ENCODE measurements at regions not wholly inside any gene's neighbourhood (a gene's known extent, or its start where the extent isn't known, plus 50 kb on each side); places are given as distances from the start of the nearest gene placed in this dataset.

DNA sequence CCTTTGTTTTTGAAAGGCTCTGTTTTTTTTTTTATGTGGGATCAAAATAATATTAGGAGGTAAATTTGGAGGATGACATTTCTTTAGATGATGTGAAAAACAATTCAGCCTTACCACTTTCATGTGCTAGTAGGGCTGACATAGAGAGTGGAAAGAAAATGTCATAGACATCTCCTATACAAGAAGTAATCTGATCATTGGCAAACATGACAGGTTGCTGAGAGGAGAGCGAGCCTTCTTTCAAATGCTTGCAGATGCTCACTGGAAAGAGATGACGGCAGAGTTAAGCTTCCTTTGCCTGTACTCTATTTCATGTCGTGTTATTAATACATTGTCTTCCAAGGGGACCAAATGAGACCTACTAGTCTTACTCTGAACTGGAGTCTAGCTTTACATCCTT is 160.1 kb upstream of the DAP start:
- DNase-seq (ENCODE audit: extremely low read depth, low read depth), result no peak
- H3K4me3 ChIP-seq (replicated peaks; ENCODE audit: low read depth, low read length), result no peak overlapping the region
- TF ChIP-seq, protein P1, sequence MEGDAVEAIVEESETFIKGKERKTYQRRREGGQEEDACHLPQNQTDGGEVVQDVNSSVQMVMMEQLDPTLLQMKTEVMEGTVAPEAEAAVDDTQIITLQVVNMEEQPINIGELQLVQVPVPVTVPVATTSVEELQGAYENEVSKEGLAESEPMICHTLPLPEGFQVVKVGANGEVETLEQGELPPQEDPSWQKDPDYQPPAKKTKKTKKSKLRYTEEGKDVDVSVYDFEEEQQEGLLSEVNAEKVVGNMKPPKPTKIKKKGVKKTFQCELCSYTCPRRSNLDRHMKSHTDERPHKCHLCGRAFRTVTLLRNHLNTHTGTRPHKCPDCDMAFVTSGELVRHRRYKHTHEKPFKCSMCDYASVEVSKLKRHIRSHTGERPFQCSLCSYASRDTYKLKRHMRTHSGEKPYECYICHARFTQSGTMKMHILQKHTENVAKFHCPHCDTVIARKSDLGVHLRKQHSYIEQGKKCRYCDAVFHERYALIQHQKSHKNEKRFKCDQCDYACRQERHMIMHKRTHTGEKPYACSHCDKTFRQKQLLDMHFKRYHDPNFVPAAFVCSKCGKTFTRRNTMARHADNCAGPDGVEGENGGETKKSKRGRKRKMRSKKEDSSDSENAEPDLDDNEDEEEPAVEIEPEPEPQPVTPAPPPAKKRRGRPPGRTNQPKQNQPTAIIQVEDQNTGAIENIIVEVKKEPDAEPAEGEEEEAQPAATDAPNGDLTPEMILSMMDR (IDR thresholded peaks at IDR 0.05; ENCODE audit: low read depth, low read length, missing control alignments), result no peak

DNA sequence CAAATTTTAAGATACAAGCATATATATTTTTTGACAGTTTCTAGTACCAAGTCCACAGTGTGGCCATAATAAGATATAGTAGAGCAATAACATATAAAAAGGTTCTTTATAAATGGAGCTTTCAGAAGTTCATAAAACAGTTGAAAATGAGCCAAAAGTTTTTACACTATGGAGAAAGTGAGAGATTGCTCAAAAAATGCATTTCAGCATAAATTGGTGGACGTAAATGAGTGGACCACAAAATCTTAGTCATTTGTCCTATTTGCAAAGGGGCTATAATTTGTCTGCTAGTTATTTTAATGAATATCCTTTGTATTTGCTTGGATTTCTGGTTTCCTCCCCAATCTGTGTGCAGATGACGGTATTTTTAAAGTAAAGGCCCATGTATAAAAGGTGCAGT is 159.4 kb upstream of the DAP start:
- TF ChIP-seq, protein P1 (IDR thresholded peaks at IDR 0.05; ENCODE audit: low read depth, low read length, missing control alignments), result no peak
- no peak overlapping the region for H3K4me3 ChIP-seq (replicated peaks; ENCODE audit: low read depth, low read length)
- DNase-seq (ENCODE audit: extremely low read depth, low read depth), result no peak

DNA sequence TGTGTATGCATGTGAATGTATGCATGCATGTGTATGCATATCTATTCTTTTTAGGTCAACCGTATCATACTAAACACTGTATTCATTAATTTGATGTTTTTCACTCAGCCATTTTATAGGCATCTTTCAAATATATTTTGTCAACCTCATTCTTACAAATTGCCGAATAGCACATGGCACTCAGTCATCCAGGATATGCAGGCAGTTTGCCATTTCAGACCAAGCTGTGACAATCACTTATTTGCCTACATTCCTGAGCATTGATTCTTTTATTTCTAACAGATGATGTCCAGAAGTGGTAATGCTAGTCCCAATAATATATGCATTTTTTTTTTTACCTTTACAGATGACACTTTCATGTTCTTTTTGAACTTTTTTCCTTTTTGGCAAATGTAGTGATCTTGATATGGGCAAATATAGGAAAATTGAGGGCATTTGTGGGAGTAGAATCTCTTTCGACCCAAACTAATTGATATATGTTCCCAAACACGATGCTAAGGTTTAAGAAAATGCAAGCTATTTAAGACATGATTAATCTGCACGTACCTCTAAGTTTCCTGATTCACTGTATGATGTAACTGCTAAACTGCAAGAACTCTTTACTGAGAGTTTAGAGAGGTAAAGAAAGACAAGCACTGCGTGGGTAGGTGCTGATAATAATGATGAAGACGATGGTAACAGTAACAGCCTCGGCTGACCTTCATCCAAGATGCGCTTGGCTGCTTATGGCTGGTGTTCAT is 153.9 kb upstream of the DAP start:
- TF ChIP-seq, protein P1 (IDR thresholded peaks at IDR 0.05; ENCODE audit: low read depth, low read length, missing control alignments), result no peak
- H3K4me3 ChIP-seq (replicated peaks; ENCODE audit: low read depth, low read length), result no peak overlapping the region
- DNase-seq (ENCODE audit: extremely low read depth, low read depth), result no peak

DNA sequence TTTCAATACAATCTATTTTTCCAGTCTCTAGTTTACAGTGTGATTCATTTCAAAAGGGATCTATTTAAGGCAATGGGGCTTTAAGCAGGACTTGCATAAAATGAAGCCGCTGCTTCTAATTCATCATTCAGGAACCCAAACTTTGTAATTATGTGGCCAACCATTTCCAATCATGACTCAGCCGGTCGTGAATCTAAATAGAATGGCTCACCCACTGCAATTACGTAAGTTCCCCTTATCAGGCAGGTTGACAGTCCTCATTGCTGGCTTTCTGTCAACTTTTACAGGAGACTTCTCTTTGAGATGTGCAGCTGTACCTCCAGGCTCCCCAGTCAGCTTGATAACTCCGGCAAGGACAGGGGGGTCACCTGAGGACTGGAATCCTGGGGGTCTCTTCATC is 152.8 kb upstream of the DAP start:
- peak; percentile 17 for DNase-seq (ENCODE audit: extremely low read depth, low read depth)
- no peak overlapping the region for H3K4me3 ChIP-seq (replicated peaks; ENCODE audit: low read depth, low read length)
- TF ChIP-seq, protein P1 (IDR thresholded peaks at IDR 0.05; ENCODE audit: low read depth, low read length, missing control alignments), result no peak

DNA sequence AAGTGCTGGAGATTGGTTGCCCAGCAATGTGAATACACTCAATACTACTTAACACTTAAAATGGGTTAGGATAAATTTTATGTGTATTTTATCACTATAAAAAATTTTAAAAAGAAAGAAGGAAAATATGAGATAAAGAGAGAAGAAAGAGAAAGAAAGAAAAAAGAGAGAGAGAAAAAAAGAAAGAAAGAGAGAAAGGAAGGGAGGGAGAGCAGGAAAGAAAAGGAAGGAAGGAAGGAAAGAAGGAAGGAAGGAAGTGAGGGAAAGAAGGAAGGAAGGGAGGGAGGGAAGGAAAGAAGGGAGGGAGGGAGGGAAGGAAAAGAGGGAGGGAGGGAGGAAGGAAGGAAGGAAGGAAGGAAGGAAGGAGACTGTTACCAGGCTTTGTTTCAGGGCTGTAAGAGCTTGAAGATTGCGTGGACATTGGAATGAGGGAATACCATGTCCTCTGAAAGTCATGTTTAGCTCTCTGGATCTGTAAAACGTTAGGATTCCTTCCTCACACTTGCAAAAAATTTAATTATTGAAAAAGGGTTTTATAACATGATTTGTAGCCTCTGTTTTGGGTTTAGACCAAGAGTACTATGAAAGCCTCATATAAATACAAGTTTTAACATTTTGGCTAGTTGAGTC is 152.3 kb upstream of the DAP start:
- H3K4me3 ChIP-seq (replicated peaks; ENCODE audit: low read depth, low read length), result no peak overlapping the region
- no peak for DNase-seq (ENCODE audit: extremely low read depth, low read depth)
- TF ChIP-seq, protein P1 (IDR thresholded peaks at IDR 0.05; ENCODE audit: low read depth, low read length, missing control alignments), result no peak

DNA sequence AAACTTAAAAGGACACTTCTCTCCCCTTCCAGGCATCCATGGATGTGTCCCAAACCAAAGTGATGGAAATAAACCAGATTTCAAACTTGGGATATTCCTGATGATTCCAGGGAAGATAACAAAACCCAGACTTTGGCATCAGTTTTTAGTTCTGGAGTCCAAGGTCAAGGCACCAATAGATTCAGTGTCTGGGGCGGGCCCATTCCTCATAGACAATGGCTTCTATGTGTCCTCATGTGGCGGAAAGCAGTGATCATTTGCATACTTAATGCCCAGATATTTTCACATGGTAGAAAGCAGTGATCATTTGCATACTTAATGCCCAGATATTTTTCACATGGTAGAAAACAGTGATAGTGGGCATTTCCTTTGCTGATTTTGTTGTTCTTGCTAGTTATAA is 151.4 kb upstream of the DAP start:
- TF ChIP-seq, protein P1 (IDR thresholded peaks at IDR 0.05; ENCODE audit: low read depth, low read length, missing control alignments), result no peak
- DNase-seq (ENCODE audit: extremely low read depth, low read depth), result no peak
- no peak overlapping the region for H3K4me3 ChIP-seq (replicated peaks; ENCODE audit: low read depth, low read length)
